Neural crest cell (in vitro differentiated cells): ENCODE measurements at regions not wholly inside any gene's neighbourhood (a gene's known extent, or its start where the extent isn't known, plus 50 kb on each side); places are given as distances from the start of the nearest gene placed in this dataset.

Source experiments
- DNase-seq: peaks from one replicate; pipeline ENCODE4 v3.0.0; 2021; ENCODE audit warnings: low read depth, mixed read lengths, low spot score
- H3K27ac Mint-ChIP-seq: one replicate; pipeline ENCODE4 v1.8.0; 2021; ENCODE audit warnings: mild to moderate bottlenecking, mixed read lengths; ENCODE audit not compliant: unreplicated experiment
- H3K27me3 Mint-ChIP-seq: 2 replicates; pipeline ENCODE4 v1.8.0; 2021; ENCODE audit warnings: low read depth, mild to moderate bottlenecking, mixed read lengths
- H3K36me3 Mint-ChIP-seq: 2 replicates; pipeline ENCODE4 v1.8.0; 2021; ENCODE audit warnings: low read depth, mild to moderate bottlenecking, mixed read lengths
- H3K4me1 Mint-ChIP-seq: 2 replicates; pipeline ENCODE4 v1.8.0; 2021; ENCODE audit warnings: mixed read lengths
- H3K4me3 Mint-ChIP-seq: one replicate; pipeline ENCODE4 v1.8.0; 2021; ENCODE audit warnings: mild to moderate bottlenecking, mixed read lengths
- H3K9me3 Mint-ChIP-seq: 2 replicates; pipeline ENCODE4 v1.8.0; 2021; ENCODE audit warnings: mixed read lengths
- TF ChIP-seq, protein P1 (sequence below): fragments of 200-600 bp; sonication (generic); conservative IDR thresholded peaks from 2 replicates; pipeline ENCODE4 v1.5.0; 2021; ENCODE audit warnings: antibody characterized with exemption, mild to moderate bottlenecking

DNA sequence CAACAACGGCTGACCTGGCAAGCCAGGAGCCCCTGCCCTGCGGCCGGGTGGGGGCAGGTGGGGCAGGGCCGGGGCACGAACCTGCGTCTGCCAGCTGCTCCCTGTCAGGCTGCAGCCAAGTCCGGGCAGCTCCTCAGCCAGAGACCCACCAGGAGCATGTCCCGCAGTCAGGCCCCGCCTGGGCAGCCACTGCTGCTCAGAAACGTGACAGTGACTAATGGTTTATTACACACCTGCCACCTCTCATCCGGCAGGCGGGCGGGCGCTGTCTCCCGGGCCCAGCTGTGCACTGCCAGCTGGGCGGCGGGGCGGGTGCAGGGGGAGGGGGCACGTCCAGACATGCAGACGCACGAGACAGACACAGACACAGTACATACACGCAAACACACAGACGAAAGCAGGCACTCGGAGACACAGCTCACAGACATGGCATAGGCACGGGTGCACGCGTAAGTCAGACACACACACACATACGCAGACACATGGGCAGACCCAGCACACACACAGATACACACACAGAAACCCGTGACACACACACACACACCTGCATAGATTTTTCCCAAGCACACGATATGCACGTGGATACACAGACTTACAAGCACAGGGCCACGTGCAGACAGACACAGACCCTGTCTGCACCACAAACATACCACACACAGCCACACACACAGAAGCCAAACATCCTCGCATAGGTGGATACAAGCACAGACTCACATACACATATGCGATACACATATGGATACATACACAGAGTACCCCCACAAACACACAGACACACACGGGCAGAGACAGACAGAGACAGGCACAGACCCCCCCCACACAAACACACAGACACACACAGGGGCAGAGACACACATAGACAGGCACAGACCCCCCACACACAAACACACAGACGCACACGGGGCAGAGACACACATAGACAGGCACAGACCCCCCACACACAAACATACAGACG, 248.3 kb upstream of the CIBAR2 start:
- Mint-ChIP-seq H3K36me3 (no peaks in the 10 kb centered on the region), H3K27me3 (peaks cover 15% of the 10 kb centered on the region), H3K4me1 (peaks cover 4% of the 10 kb centered on the region), H3K4me3 (no peak overlapping the region), H3K27ac (no peak overlapping the region), H3K9me3 (no peaks in the 10 kb centered on the region)
- TF ChIP-seq, protein P1, sequence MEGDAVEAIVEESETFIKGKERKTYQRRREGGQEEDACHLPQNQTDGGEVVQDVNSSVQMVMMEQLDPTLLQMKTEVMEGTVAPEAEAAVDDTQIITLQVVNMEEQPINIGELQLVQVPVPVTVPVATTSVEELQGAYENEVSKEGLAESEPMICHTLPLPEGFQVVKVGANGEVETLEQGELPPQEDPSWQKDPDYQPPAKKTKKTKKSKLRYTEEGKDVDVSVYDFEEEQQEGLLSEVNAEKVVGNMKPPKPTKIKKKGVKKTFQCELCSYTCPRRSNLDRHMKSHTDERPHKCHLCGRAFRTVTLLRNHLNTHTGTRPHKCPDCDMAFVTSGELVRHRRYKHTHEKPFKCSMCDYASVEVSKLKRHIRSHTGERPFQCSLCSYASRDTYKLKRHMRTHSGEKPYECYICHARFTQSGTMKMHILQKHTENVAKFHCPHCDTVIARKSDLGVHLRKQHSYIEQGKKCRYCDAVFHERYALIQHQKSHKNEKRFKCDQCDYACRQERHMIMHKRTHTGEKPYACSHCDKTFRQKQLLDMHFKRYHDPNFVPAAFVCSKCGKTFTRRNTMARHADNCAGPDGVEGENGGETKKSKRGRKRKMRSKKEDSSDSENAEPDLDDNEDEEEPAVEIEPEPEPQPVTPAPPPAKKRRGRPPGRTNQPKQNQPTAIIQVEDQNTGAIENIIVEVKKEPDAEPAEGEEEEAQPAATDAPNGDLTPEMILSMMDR: no peak
- DNase-seq: no peak

DNA sequence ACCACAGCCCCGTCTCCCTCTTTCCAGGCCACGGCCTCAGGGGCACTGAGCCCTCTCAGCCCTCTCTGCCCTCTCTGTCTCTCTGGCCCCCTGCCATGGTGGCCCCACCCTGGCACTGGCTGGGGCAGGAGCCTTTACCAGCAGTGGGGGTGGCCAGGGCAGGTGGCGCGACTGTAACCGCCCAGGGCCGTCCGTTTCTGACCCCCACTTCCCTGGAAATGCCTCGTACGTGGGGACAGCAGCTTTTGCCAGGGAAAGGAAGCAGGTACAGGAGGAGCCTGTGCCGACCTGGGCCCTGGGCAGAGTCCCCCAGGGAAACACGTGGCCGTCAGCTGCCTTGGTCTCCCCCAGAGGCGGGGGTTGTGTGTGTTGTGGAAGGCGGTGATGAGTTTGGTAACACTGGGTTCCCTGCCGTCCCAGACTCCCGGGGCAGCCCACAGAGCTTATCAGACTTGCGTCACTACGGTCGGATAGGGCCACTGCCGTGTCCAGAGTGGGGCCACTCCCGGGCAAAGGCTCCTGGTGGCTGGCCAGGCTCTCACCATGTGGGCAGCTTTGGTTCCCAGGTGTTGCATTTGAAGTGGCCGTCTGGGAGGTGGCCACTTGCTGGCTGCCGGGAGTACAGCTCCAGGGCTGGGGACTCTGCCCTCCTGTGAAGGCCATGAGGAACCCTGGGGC, 249.3 kb upstream of the CIBAR2 start:
- peaks cover 22% of the 10 kb centered on the region for H3K27me3 Mint-ChIP-seq
- peak overlapping the region; percentile 82 for H3K27ac Mint-ChIP-seq
- H3K36me3 Mint-ChIP-seq: no peaks in the 10 kb centered on the region
- H3K4me3 Mint-ChIP-seq: no peak overlapping the region
- no peaks in the 10 kb centered on the region for H3K9me3 Mint-ChIP-seq
- peaks cover 7% of the 10 kb centered on the region for H3K4me1 Mint-ChIP-seq
- TF ChIP-seq, protein P1: no peak
- DNase-seq: no peak

DNA sequence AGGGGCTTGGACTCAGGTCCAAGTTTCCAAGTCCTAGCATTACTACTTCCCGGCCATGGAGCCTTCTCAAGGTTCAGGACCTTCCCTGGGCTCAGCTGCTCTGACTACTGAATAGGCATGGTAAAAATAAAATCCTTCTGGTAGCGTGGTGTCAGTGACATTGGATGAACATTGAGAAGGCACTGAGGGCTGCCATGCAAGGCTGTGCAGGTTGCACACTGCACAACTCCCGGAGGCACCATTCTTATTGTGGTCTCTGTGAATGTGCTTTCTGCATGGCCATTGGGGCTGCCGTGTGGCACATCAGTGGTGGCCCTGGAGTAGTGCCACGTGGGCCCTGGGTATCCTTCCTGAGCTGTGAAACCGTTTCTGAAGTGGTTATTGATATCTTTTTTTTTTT, 250.2 kb upstream of the CIBAR2 start:
- Mint-ChIP-seq H3K4me1 (peaks cover 8% of the 10 kb centered on the region), H3K27me3 (peaks cover 30% of the 10 kb centered on the region), H3K9me3 (no peaks in the 10 kb centered on the region), H3K4me3 (no peak overlapping the region), H3K27ac (no peak overlapping the region), H3K36me3 (no peaks in the 10 kb centered on the region)
- TF ChIP-seq, protein P1: no peak
- no peak for DNase-seq

DNA sequence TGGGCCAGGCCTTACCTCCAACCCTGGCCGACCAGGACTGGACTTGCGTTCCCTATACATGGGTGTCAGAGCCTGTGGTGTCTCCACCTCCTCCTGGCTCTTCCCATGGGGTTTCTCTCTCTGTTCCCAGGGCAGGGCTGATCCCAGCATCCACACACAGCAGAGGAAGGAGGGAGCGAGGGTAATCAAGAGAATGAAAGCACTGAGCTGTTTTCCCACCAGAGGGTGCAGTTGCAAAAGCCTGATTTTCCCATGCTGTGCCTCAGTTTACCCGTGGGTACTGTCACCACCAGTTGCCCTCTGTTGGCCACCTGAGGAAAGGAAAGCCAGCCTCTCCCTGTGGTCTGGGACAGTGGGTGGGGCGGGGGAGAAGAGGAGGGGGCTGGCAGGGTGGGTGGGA, 249.7 kb upstream of the GSE1 start:
- Mint-ChIP-seq H3K9me3 (no peaks in the 10 kb centered on the region), H3K36me3 (no peaks in the 10 kb centered on the region), H3K27me3 (peaks cover 30% of the 10 kb centered on the region), H3K4me1 (peaks cover 8% of the 10 kb centered on the region), H3K4me3 (no peak overlapping the region), H3K27ac (no peak overlapping the region)
- DNase-seq: no peak
- TF ChIP-seq, protein P1: no peak

DNA sequence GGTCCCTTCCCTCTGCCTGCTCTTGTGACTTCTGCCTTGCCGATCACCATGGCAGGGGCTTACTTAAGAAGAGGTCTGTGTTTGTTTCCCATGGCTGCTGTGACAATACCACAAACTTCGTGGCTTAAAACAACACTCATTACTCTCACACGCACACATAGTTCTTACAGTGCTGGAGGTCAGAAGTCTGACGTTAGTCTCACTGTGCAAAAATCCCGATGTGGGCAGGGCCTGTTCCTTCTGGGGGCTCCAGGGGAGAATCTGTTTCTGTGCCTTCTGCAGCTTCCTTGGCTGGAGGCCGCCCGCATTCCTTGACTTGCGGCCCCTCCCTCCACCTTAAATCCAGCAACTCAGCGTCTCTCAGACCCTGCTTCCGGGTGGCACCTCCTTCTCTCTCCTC, 249.2 kb upstream of the GSE1 start:
- Mint-ChIP-seq H3K4me3 (no peak overlapping the region), H3K9me3 (no peaks in the 10 kb centered on the region), H3K27ac (no peak overlapping the region), H3K27me3 (peaks cover 30% of the 10 kb centered on the region), H3K36me3 (no peaks in the 10 kb centered on the region), H3K4me1 (peaks cover 8% of the 10 kb centered on the region)
- TF ChIP-seq, protein P1: no peak
- DNase-seq: no peak
